ENCODE measurements at regions not wholly inside any gene's neighbourhood (a gene's known extent, or its start where the extent isn't known, plus 50 kb on each side); places are given as distances from the start of the nearest gene placed in this dataset.

GRCh38 chr15:87207990-87208580, 1048.5 kb downstream of the NTRK3 start:
- H3K36me3 ChIP-seq (ENCODE audit: insufficient read depth): no peaks in the 10 kb centered on the region
- no peaks in the 10 kb centered on the region for H3K79me2 ChIP-seq (replicated peaks; ENCODE audit: insufficient read depth)
- H2AFZ ChIP-seq: no peak overlapping the region
- DNase-seq (ENCODE audit: low spot score) (no peak), ATAC-seq (no peak)
- no peak overlapping the region for H3K4me3 ChIP-seq
- Mint-ChIP-seq H3K9me3 (no peaks in the 10 kb centered on the region), H3K4me3 (no peak overlapping the region), H3K36me3 (ENCODE audit: low read depth) (no peaks in the 10 kb centered on the region), H3K27ac (no peak overlapping the region), H3K4me1 (peaks cover 2% of the 10 kb centered on the region; the same call in 2 of the 3 replicates), H3K27me3 (ENCODE audit: insufficient read depth, low read depth, poor library complexity) (no peaks in the 10 kb centered on the region)
- 0 out of 2 replicates have a peak, but pooled peaks cover 4% of the 10 kb centered on the region for H3K9me2 ChIP-seq (ENCODE audit: insufficient read depth)
- no peak overlapping the region for H3K27ac ChIP-seq (ENCODE audit: low read depth)
- TF ChIP-seq STAT1 (IDR thresholded peaks at IDR 0.05; ENCODE audit: unreplicated experiment) (no peak), EZH2phosphoT487 (IDR thresholded peaks at IDR 0.05; ENCODE audit: unreplicated experiment) (no peak), EZH2 (IDR thresholded peaks at IDR 0.05; ENCODE audit: low read depth, unreplicated experiment) (no peak), NANOG (IDR thresholded peaks at IDR 0.05; ENCODE audit: borderline replicate concordance) (no peak), POLR2AphosphoS5 (IDR thresholded peaks at IDR 0.05; ENCODE audit: low read depth) (no peak), REST (IDR thresholded peaks at IDR 0.05; ENCODE audit: unreplicated experiment) (no peak), ETS1 (IDR thresholded peaks at IDR 0.05) (no peak), ZNF331 (CRISPR knock-in tag; IDR thresholded peaks at IDR 0.05; ENCODE audit: low read depth) (no peak), CREB1 (CRISPR knock-in tag; IDR thresholded peaks at IDR 0.05; ENCODE audit: low read depth) (no peak), JUNB (IDR thresholded peaks at IDR 0.05; ENCODE audit: unreplicated experiment) (no peak), ZNF462 (CRISPR knock-in tag; IDR thresholded peaks at IDR 0.05) (no peak), ZNF114 (CRISPR knock-in tag; IDR thresholded peaks at IDR 0.05) (no peak)
- TF ChIP-seq, protein P1, sequence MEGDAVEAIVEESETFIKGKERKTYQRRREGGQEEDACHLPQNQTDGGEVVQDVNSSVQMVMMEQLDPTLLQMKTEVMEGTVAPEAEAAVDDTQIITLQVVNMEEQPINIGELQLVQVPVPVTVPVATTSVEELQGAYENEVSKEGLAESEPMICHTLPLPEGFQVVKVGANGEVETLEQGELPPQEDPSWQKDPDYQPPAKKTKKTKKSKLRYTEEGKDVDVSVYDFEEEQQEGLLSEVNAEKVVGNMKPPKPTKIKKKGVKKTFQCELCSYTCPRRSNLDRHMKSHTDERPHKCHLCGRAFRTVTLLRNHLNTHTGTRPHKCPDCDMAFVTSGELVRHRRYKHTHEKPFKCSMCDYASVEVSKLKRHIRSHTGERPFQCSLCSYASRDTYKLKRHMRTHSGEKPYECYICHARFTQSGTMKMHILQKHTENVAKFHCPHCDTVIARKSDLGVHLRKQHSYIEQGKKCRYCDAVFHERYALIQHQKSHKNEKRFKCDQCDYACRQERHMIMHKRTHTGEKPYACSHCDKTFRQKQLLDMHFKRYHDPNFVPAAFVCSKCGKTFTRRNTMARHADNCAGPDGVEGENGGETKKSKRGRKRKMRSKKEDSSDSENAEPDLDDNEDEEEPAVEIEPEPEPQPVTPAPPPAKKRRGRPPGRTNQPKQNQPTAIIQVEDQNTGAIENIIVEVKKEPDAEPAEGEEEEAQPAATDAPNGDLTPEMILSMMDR (conservative IDR thresholded peaks at IDR 0.05; ENCODE audit: low read depth in 2 of 2): no peak
- H3F3A ChIP-seq (replicated peaks; ENCODE audit: low read depth): no peaks in the 10 kb centered on the region
- H3K4me1 ChIP-seq (ENCODE audit: insufficient read depth): peaks cover 5% of the 10 kb centered on the region
- H3K4me2 ChIP-seq: no peak overlapping the region
- no peaks in the 10 kb centered on the region for H3K27me3 ChIP-seq (ENCODE audit: insufficient read depth)
- no peaks in the 10 kb centered on the region for H4K20me1 ChIP-seq (replicated peaks; ENCODE audit: insufficient read depth)
